ENCODE measurements at regions not wholly inside any gene's neighbourhood (a gene's known extent, or its start where the extent isn't known, plus 50 kb on each side); places are given as distances from the start of the nearest gene placed in this dataset.

DNA sequence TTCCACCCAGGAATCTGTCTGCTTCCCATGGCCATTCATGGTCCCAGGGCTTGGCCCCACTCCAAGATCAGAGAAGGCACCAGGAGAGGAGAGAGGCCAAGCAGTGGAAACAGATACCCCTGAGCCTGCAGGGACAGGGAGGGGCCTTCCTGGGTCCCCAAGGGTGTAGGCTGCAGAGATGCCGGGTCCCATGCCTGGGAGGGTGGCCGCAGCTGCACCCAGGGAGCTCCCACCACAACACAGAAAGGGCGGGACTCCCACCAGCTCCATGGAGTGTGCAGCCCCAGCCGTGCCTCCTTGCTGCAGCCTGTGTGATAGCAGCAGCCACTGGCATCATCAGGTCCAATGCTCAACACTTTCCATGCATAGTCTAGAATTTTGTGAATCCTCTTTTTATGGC, 331.5 kb downstream of the UACA start:
- in situ Hi-C loops (cut with HindIII; ENCODE audit: low sequenced_read_pairs), result no loop called here

DNA sequence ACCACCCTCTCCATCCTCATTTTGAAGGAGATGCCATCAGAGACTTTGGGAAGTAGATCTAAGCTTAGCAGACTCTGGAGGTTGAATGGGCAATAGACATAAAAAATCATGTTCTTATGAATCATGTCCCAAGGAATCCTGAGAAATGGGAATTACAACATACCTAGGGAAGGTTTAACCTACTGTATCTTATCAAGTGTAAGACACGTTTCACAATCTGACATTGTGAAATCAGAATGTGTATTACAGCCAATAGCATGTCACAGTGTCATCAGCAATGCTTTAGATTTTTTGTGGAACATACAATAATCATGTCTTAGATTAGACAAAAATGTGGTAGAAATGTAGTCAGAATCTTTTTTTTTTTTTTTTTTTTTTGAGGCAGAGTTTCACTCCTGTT, 332.4 kb upstream of the TLE3 start:
- in situ Hi-C loops (cut with HindIII; ENCODE audit: low sequenced_read_pairs), result no loop called here

DNA sequence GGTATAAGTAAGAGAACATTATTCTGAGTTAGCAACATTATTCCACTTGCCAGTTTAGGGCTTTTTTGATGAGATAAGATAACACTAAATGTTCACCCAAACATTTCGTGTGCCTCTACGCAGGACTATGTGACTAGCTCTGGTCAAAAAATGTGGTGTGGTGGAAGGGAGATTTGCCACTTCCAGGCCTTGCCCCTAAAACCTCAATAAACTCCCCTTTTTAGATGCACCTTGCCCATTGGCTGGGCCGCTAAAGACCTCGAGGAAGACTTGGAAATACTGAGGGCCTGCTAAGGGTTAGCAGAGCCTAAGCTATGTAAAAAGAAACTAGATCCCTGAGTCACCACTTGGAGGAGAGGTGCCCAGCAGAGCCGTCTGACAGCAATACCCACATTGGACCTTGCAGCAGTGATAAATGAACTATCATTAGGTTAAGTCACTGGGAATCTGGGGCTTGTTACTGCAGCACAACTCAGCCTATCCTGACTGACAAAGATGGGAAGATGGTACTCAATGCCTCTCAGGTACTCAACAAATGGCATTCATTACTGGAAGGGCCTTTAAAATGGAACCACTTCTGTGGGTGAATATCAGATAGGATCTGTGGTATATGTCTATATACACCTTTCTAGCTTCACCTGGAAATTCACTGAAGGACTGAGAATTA, 331.5 kb upstream of the TLE3 start:
- in situ Hi-C loops (cut with HindIII; ENCODE audit: low sequenced_read_pairs), result no loop called here

DNA sequence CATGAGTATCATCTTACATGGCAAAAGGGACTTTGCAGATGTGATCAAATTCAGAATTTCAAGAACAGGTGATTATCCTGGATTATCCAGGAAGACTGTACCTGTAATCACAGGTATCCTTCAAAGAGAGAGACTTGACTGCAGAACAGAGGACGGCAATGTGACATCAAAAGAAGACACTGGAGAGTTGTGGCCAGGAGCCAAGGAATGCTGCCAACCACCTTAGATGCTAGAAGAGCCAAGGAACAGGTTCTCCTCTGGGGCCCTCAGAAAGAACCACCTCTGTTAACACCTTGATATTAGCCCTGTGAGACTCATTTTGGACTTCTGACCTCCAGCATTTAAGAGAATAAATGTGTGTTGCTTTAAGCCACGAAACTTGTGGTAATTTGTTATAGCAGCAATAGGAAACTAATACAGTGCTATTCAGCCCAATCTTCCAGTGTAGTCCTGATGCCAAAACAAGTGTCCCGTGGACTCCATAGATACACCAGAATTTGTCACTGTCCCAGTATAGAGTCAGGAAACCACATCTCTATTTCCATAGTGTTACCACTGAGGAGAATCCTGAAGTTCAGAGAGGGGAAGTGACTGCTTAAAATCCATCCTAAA, 330.6 kb upstream of the TLE3 start:
- in situ Hi-C loops (cut with HindIII; ENCODE audit: low sequenced_read_pairs), result no loop called here

DNA sequence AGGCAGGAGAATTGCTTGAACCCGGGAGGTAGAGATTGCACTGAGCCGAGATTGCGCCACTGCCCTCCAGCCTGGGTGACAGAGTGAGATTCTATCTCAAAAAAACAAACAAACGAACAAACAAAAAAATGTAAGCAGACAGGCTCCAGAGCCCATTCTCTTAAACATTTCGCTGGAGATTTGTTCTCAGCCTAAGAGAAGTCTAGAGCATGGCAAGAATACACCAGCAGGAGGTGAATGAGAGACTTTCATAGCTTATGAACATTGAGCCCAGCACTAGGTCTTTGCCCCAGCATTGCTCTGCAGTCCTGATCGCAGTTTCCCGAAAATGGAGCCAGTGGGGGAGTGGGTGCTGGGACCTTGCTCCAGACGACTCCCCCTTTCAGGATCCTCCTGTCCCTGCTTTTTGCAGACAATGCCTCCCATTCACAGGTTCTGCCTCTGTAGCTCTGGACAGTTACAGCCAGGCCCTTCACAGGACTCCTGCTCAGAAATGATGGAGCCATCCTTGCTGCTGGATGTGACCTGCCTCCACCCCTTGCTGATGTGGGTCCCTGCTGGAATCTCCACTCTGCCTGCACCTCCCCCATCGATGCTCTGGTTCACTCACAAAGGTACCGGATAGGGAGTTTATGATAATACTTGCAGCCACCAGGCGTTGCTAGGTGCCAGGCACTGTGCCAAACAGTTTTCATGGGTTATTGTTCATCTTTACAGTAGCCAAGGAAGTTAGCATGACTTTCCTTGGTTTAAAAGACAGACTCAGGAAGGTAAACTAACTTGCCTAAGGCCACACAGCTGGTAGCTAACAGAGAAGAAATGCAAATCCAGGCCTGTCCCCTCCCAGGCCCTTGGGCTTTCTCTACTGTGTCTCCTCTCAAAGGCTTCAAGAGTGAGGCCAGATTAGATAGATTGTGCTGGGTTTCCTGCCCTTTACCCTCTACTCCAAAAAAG, 329.7 kb upstream of the TLE3 start:
- in situ Hi-C loops (cut with HindIII; ENCODE audit: low sequenced_read_pairs), result no loop called here

DNA sequence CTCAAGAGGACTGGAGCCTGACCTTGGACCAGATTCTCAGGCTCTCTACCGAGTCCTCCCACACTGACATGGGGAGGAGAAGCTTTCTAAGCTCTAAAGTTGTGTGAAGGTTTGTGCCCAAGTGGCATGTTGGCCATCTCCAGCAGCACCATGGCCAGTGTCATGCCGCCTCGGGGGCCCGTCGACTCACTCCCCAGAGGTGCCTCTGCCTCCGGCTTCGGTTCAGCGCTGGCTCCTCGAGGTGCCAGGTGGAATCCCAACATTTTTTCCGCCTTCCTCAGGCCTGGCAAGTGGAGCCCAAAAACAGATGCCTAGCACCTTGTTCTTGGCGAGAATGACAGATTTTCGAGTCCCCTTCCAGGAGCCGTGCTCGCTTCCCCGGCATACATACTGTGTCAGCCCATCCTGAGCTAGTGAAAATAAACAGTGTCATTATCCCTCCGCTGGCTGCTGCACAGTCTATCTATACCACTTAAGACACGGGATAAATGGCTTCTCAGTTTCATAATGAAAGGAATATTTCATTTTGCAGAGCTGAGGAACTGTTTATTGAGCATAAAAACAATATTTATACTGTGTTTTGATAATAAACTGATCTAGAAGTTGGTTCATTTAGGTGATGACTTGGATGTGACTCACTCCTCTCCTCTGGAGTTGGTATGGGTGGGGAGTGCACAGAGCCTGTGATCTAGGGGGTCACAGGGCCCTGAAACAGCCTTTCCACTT, 328.5 kb upstream of the TLE3 start:
- in situ Hi-C loops (cut with HindIII; ENCODE audit: low sequenced_read_pairs), result no loop called here

DNA sequence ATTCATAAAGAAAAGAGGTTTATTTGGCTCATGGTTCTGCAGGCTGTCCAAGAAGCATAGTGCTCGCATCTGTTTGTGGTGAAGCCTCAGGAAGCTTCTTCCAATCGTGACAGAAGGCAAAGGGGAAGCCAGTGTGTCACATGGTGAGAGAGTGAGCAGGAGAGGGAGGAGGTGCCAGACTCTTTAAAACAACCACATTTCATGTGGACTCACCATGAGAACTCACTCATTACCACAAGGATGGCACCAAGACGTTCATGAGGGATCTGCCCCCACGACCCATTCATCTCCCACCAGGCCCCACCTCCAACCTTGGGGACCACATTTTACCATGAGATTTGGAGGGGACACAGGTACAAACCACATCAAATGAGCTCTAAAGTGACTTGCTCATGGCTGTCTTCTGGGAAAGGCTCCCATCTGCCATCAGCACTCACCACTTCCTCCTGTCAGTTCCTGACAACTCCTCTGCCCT, 327.3 kb upstream of the TLE3 start:
- in situ Hi-C loops (cut with HindIII; ENCODE audit: low sequenced_read_pairs), result no loop called here

DNA sequence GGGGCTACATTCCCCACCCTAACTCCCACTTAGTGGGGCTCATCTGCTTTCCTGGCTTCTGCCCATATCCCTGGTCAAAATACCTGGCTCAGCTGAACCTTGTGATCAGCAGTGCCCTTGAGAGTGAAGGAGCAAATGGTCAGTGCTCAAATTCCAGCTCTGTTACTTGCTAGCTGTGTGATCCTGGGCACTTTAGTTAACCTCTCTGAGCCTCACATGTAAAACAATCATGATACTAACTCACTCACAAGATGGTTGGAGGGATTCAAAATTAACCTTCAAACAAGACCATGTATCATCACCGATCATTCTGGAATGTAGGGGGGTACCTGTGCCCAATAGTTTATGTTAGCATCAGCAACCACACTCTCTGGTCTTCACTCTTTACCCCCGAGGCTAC, 325.6 kb upstream of the TLE3 start:
- in situ Hi-C loops (cut with HindIII; ENCODE audit: low sequenced_read_pairs), result no loop called here

DNA sequence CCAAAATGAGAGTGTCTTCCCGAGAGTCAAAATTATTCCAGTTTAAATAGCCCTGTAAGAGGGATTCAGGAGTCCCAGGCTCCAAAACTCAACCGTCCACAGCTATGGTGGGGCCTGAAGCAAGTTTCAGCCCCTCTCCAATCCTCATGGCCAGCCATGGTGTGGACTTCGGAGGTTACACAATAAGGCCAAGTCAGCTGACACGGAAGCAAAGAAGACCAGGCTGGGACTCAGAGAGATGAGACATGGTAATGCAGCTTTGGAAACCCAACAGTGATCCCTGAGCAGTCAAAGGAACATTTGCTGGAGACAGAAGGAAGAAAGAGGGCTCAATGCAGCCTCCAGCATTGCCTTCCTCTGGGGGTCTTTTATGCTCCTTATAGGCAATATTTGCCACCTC, 324.6 kb upstream of the TLE3 start:
- in situ Hi-C loops (cut with HindIII; ENCODE audit: low sequenced_read_pairs), result no loop called here

DNA sequence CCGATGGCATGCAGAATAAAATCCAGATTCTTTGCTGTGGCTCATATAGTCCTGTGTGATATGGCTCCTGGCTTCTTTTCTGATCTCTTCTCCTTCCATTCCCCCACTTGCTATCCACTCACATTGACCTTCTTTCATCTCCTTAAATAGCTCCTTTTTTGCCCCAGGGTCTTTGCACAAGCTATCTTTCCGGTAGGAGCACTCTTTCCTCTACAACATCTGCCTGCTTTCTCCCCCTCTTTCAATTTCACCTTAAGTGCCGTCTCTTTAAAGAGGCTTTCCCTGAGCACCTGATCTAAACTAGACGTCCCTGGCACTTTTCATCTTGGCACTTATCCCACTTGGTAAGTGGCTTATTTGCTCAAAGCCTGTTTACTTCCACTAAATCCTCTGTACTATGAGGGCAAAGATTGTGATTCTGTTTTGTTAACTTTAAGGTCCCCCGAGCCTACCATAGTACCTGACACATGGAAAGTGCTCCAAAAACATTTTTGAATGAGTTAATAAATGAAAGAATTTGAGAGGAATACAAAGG, 323.3 kb upstream of the TLE3 start:
- in situ Hi-C loops (cut with HindIII; ENCODE audit: low sequenced_read_pairs), result no loop called here

DNA sequence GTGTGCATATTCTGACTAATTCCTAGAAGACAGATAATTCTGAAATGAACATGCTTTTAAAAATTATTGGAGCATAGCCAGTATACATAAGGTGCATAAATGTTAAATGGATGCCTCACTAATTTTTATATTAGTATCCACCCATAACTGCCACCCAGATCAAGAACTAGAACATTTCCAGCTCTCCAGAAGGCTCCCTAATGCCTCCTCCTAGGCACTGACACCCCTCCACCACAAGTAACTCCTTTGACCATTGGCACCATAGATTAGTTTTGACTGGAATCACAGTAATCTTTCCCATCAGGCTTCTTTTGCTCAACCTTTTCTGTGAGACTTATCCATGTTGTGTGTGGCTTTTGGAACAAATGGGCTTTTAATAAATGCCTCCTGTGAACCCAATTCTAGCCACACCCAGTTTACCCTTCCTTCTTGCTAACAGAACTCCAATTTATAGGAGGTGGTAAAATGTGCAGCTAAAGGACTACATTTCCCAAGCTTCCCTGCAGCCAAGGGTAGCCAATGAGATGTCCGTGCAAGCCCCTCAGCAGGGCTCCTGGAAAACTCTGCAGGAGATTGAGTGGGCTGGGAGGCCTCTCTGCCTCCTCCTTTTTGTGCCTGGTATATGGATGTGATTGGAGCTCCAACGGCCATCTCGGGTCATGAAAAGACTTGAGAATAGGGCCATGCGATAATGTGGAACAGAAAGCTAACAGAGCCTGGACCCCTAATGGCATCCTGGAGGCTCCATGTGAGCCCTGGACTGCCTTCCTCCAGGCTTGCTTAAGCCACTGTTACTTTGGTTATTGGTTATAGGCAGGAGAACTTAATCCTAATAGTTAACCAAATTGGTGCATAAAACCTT, 322.6 kb upstream of the TLE3 start:
- in situ Hi-C loops (cut with HindIII; ENCODE audit: low sequenced_read_pairs), result no loop called here

DNA sequence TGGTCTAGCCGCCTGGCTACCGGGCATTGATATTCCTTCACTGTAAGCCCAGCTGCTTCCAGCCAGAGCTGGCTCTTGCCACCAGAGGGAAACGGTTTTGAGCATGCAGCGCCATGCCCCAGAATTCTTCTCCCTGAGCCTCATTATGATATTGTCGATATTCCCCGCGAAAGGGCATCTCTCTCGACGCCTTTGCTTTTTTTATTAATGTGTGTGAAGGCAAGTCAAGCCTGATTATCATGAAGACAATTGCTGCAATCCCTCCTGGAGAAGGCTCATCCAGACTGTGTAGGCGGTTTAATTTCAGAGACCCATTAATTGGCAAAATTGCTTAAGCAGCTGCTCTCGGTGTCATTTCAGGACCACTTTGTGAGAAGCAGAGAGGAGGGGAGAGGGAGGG, 321.2 kb upstream of the TLE3 start:
- in situ Hi-C loops (cut with HindIII; ENCODE audit: low sequenced_read_pairs), result no loop called here

DNA sequence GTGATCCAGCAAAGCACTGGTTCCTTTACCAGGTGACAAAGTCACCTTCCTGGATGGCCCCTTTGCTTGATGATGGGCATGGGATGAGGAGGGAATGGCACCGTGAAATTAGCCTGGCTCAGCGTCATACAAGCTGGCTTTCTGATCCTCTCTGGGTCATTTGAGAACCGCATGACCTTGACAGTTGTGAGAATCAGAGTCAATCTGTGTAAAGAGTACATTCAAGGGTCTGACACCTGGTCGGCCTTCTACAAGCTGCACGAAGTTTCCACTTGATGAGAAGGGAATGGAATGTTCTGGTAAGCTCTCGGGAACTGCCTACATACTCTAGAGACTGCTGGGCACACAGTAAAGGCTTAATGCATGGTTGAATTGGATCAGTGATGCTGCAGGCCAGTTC, 319.8 kb upstream of the TLE3 start:
- in situ Hi-C loops (cut with HindIII; ENCODE audit: low sequenced_read_pairs), result no loop called here

DNA sequence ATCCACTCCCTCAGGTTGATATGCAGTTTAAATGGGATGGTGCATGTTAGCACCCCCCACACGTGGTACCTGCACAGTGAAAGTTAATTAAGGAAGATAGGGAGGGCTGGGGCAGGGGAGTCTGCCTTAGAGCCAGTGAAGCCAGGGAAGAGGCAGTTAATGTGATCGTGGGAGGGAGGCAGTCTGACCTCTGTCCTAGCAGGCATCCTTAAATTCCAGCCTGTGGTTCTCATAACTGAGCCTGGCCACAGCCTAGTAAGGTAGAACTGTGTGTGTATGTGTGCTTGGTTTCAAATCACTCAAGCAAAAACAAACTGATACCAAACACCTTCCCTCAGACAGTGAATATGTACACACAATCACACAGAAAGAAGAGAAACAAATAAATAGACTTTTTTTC, 319.1 kb upstream of the TLE3 start:
- in situ Hi-C loops (cut with HindIII; ENCODE audit: low sequenced_read_pairs), result no loop called here

DNA sequence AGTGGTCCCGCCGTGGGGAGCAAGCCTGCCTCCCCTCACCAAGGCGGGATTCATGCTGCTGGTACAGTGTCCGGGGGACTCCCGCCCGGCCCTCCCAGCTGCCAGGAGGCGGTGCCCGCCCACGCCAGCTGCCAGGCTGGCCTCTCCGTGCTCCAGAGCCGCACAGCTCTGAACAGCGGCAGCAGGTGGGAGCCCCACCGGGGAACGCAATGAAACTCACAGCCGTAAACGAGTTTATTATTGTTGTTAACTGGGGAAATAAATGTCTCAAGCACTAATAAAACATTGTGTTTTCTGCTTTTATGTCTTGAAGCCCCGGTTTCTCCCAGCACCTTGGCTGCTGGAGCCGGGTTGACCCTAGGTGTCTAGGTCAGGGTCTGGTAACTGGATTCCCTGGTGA, 317.7 kb upstream of the TLE3 start:
- in situ Hi-C loops (cut with HindIII; ENCODE audit: low sequenced_read_pairs), result no loop called here

DNA sequence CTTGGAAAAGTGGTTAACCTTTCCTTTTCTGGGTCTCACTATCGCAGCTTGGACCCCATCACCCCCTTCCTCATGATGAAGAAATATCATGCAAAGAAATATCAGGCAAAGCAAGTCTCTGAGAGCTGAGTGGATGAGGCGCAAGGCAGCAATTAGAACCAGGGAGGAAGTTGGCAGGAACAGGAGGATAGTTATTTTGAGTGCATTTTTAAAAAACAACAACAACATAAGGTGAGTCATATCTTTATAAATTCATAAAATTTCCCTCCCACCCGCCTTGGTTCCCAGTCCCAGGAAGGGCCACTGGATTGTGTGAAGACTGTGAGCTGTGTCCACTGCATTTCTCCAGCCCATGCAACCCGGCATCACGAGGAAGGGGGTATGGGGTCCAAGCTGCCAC, 316.9 kb upstream of the TLE3 start:
- in situ Hi-C loops (cut with HindIII; ENCODE audit: low sequenced_read_pairs), result no loop called here

DNA sequence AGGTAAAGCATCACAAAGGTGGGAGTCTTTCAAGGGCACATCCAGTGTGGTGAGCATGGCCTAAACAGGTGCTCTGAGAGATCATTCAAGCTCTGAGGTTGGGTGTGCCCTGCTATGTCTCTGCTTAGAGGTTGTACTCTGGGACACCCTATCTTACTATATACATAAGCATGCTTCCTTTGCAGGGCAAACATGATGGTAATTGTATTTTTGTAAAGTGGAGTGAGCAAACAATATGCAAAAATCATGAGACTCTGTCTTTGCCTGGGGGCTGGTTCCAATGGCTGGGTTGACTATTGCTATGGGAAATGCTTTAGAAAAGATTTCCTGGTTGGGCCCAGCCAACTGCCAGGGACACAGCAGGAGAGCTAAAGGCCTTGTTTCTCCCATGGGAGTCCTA, 315.1 kb upstream of the TLE3 start:
- in situ Hi-C loops (cut with HindIII; ENCODE audit: low sequenced_read_pairs), result no loop called here

DNA sequence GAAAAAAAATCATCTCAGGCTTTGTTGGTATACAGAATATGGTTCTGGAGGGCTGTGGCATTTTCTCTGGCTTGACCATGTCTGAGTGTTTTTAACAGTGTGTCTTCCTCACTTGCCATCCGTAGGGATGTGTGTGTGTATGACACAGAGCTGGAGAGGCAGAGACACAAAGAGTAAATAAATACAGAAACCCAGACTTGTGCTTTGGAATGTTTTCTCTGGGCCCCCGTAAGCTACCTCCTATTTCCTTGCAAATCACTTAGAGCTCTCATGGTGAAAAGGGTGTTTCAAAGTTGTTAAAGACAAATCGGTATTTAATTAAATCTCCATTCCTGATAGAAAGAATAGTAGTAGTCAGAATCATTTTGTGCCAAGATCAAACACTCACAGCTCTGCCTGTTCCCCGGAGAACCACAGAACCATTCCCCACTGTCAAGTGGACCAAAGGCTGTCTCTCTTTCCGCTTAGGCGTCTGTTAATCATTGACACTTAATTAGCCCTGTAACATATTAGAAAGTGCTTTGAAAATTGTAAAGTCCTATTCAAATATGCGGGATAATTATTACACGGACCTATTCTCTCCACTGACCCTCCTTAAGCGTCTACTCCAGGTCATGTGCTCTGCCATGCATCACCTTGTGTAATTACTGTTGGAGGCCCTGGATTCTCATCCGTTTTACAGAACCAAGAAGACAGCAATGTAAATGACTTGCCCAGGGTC, 313.6 kb upstream of the TLE3 start:
- in situ Hi-C loops (cut with HindIII; ENCODE audit: low sequenced_read_pairs), result no loop called here

DNA sequence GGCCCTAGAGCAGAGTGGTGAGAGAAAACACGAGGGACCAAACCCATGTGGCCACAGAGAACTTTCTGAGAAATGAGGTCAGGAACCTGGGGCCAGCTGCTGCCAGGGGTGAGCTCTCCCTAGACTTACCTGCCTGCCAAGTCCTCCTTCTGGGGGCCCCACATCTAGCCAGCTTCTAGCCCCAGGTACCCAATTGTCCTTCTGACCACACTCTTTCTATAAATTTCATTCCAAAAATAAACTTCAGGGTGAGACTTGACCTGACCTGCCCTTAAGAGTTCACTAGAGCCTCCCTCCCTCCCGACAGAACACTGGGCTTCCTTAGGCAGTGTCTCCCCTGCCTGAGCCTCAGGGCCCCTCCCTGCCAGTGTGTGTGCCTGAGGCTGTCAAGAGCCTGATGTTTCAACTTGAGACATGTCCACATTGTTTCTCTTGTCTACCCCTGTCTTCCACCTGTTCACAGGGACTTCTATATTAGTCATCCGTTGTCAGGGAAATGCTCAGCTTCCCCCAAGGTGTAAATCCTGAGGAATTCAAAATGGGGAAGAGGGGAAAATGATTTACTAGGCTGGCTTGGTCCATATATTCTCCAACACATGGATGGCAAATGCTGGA, 312.8 kb upstream of the TLE3 start:
- in situ Hi-C loops (cut with HindIII; ENCODE audit: low sequenced_read_pairs), result no loop called here

All from DLD1 (cell line).